NB4 (cell line): ENCODE measurements at regions not wholly inside any gene's neighbourhood (a gene's known extent, or its start where the extent isn't known, plus 50 kb on each side); places are given as distances from the start of the nearest gene placed in this dataset.

Source experiments
- MYC ChIP-seq: IDR thresholded peaks from 2 replicates; pipeline ENCODE4 v1.6.1; 2011; ENCODE audit warnings: low read depth, low read length
- POLR2A ChIP-seq: IDR thresholded peaks from 2 replicates; pipeline ENCODE4 v1.6.1; 2011; ENCODE audit warnings: mild to moderate bottlenecking; ENCODE audit not compliant: insufficient read length; ENCODE audit errors: extremely low read depth
- TF ChIP-seq, protein P1 (sequence below): IDR thresholded peaks from one replicate; pipeline ENCODE4 v1.5.1; 2012; ENCODE audit warnings: low read depth, low read length
- TF ChIP-seq, protein P2 (sequence below): IDR thresholded peaks from 2 replicates; pipeline ENCODE4 v1.6.1; 2011; ENCODE audit warnings: low read depth, low read length

DNA sequence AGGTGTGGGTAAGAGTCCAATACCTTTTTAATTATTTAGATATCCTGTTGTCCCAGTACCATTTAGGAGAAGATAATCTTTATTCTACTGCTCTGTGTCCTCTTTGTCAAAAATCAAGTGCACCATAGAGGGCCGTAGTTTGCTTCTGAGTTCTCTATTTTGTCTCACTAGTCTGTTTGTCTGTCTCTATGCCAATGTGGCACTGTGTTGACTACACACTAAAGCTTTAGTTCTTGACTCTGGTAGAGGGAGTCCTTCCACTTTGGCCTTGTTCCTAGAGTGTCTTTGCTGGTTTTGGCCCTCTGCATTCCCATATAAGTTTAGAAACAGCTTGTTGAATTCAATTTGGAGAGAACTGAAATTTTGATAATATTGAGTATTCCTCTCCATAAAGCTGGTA is 75.9 kb downstream of the SCGB2B2 start:
- TF ChIP-seq POLR2A (no peak), MYC (no peak)
- TF ChIP-seq, protein P1, sequence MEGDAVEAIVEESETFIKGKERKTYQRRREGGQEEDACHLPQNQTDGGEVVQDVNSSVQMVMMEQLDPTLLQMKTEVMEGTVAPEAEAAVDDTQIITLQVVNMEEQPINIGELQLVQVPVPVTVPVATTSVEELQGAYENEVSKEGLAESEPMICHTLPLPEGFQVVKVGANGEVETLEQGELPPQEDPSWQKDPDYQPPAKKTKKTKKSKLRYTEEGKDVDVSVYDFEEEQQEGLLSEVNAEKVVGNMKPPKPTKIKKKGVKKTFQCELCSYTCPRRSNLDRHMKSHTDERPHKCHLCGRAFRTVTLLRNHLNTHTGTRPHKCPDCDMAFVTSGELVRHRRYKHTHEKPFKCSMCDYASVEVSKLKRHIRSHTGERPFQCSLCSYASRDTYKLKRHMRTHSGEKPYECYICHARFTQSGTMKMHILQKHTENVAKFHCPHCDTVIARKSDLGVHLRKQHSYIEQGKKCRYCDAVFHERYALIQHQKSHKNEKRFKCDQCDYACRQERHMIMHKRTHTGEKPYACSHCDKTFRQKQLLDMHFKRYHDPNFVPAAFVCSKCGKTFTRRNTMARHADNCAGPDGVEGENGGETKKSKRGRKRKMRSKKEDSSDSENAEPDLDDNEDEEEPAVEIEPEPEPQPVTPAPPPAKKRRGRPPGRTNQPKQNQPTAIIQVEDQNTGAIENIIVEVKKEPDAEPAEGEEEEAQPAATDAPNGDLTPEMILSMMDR = no peak
- TF ChIP-seq, protein P2, sequence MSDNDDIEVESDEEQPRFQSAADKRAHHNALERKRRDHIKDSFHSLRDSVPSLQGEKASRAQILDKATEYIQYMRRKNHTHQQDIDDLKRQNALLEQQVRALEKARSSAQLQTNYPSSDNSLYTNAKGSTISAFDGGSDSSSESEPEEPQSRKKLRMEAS = no peak
